Endothelial cell of umbilical vein (primary cell): ENCODE measurements at regions not wholly inside any gene's neighbourhood (a gene's known extent, or its start where the extent isn't known, plus 50 kb on each side); places are given as distances from the start of the nearest gene placed in this dataset.

Experiments
- BruUV-seq: library from RNA; stranded (reverse); fragments of 400-500 nt; replicated peaks from 2 replicates; lab custom pipeline; 2021; lab: Mats Ljungman, UMichigan
- CTCF ChIA-PET: fragments of 300-600, 350-600 bp; sonication (Branson Sonifier 250); formaldehyde crosslinking; loops from one replicate; lab custom pipeline; 2021; ENCODE audit warnings: antibody characterized with exemption, inconsistent platforms; lab: Charles Lee
- POLR2A ChIA-PET: fragments of 300-600, 350-600 bp; sonication (Branson Sonifier 250); formaldehyde crosslinking; loops from one replicate; lab custom pipeline; 2021; ENCODE audit warnings: antibody characterized with exemption, inconsistent platforms; lab: Charles Lee
- DNase-seq: peaks from one replicate; pipeline ENCODE4 v3.0.0-alpha.2; 2011; ENCODE audit warnings: low read depth, low spot score
- FAIRE-seq: peaks from 2 replicates; lab custom pipeline; 2011; peaks lifted over from hg19 to GRCh38; lab: Jason Lieb, UNC
- H2AFZ ChIP-seq: 2 replicates; pipeline ENCODE4 v1.6.0; 2012; ENCODE audit warnings: low read depth, low read length, control low read depth, inconsistent platforms
- H3K27ac ChIP-seq: 2 replicates; pipeline ENCODE4 v1.5.1; 2011; ENCODE audit warnings: low read depth, mild to moderate bottlenecking, control low read depth, low read length, moderate library complexity; ENCODE audit not compliant: insufficient read depth
- H3K27me3 ChIP-seq, 2 experiments: 2 replicates each; pipeline versions ENCODE4 v1.6.0 to v1.6.1; 2011; ENCODE audit warnings: low read length in 2 of 2, mixed read lengths in 1 of 2; ENCODE audit not compliant: control insufficient read depth in 2 of 2, insufficient read depth in 2 of 2
- H3K36me3 ChIP-seq, 2 experiments: 2 replicates in 1 of 2; 3 replicates in 1 of 2; pipeline ENCODE4 v1.5.1; 2011; ENCODE audit warnings: low read length in 2 of 2, mild to moderate bottlenecking in 1 of 2, moderate library complexity in 1 of 2; ENCODE audit not compliant: control insufficient read depth in 2 of 2, insufficient read depth in 2 of 2; ENCODE audit errors: extremely low read depth in 1 of 2
- H3K4me1 ChIP-seq: 3 replicates; pipeline ENCODE4 v1.5.1; 2011; ENCODE audit warnings: mild to moderate bottlenecking, low read length; ENCODE audit not compliant: control insufficient read depth, insufficient read depth; ENCODE audit errors: extremely low read depth
- H3K4me2 ChIP-seq: 2 replicates; pipeline ENCODE4 v1.6.1; 2011; ENCODE audit warnings: low read length, control low read depth, mixed read lengths; ENCODE audit not compliant: insufficient read depth
- H3K4me3 ChIP-seq, 3 experiments: fragments of 200-600 bp in 1 of 3; sonication (generic), shearing (Covaris generic) in 1 of 3; replicated peaks in 1 of 3; 2 replicates each; pipeline ENCODE4 v1.5.1; 2011 to 2016; ENCODE audit warnings: control low read depth in 3 of 3, low read length in 3 of 3, mild to moderate bottlenecking in 2 of 3, inconsistent platforms in 1 of 3, low read depth in 1 of 3, moderate library complexity in 1 of 3; ENCODE audit not compliant: insufficient read depth in 1 of 3
- H3K79me2 ChIP-seq: 2 replicates; pipeline ENCODE4 v1.6.0; 2012; ENCODE audit warnings: low read length, inconsistent platforms; ENCODE audit not compliant: control insufficient read depth, insufficient read depth
- H3K9ac ChIP-seq: replicated peaks from 2 replicates; pipeline ENCODE3; 2011; ENCODE audit warnings: low read length, control low read depth; ENCODE audit not compliant: insufficient read depth; ENCODE audit errors: extremely low read depth
- H3K9me1 ChIP-seq: replicated peaks from 3 replicates; pipeline ENCODE4 v1.6.0; 2011; ENCODE audit warnings: mild to moderate bottlenecking, low read length; ENCODE audit not compliant: control insufficient read depth, insufficient read depth; ENCODE audit errors: extremely low read depth
- H3K9me3 ChIP-seq: replicated peaks from 2 replicates; pipeline ENCODE4 v1.5.1; 2012; ENCODE audit warnings: low read length, inconsistent platforms; ENCODE audit not compliant: control insufficient read depth, insufficient read depth
- H4K20me1 ChIP-seq: replicated peaks from 2 replicates; pipeline ENCODE3; 2011; ENCODE audit warnings: mild to moderate bottlenecking, low read length; ENCODE audit not compliant: control insufficient read depth, insufficient read depth; ENCODE audit errors: extremely low read depth
- EZH2 ChIP-seq: IDR thresholded peaks from 2 replicates; pipeline ENCODE4 v1.6.1; 2012; ENCODE audit warnings: borderline replicate concordance, low read depth, mild to moderate bottlenecking, moderate library complexity, low read length, inconsistent platforms; ENCODE audit not compliant: severe bottlenecking
- FOS ChIP-seq: IDR thresholded peaks from 2 replicates; pipeline ENCODE4 v1.6.1; 2011; ENCODE audit warnings: mild to moderate bottlenecking, low read length, moderate library complexity, borderline replicate concordance; ENCODE audit not compliant: insufficient read depth
- GATA2 ChIP-seq: IDR thresholded peaks from 2 replicates; pipeline ENCODE4 v1.7.0; 2011; ENCODE audit warnings: low read depth, mild to moderate bottlenecking, moderate library complexity, mixed read lengths, low read length; ENCODE audit not compliant: insufficient read length, insufficient read depth
- JUN ChIP-seq: IDR thresholded peaks from 2 replicates; pipeline ENCODE4 v1.6.1; 2011; ENCODE audit warnings: borderline replicate concordance, low read depth; ENCODE audit not compliant: insufficient read length, insufficient read depth
- MAX ChIP-seq: IDR thresholded peaks from 2 replicates; pipeline ENCODE4 v1.6.1; 2011; ENCODE audit not compliant: insufficient read depth, insufficient read length
- MYC ChIP-seq: IDR thresholded peaks from one replicate; pipeline ENCODE4 v1.6.1; 2011; ENCODE audit warnings: mild to moderate bottlenecking, low read depth, low read length
- POLR2A ChIP-seq: IDR thresholded peaks from 2 replicates; pipeline ENCODE4 v1.6.1; 2012; ENCODE audit warnings: low read depth, mild to moderate bottlenecking, control low read depth, low read length
- POLR2AphosphoS5 ChIP-seq: IDR thresholded peaks from 2 replicates; pipeline ENCODE4 v1.6.1; 2012; ENCODE audit warnings: low read depth, mild to moderate bottlenecking, control low read depth, low read length, moderate library complexity; ENCODE audit not compliant: insufficient read depth
- dilution Hi-C: fragments of 300-500 bp; cut with MboI; formaldehyde crosslinking; loops from one replicate; pipeline ENCODE4 v1.15.0; 2019; ENCODE audit warnings: low sequenced_read_pairs; ENCODE audit not compliant: extremely low pct_ligation_motif_present
- intact Hi-C: fragments of 100-400 bp; cut with micrococcal nuclease; formaldehyde crosslinking; loops from one replicate; pipeline ENCODE4 v1.10.0; 2022
- TF ChIP-seq, protein P1 (sequence below), 2 donors: IDR thresholded peaks; 1 replicate in 1 of 2; 2 replicates in 1 of 2; pipeline ENCODE4 v1.5.1; 2011; ENCODE audit warnings: low read length in 2 of 2, mild to moderate bottlenecking in 2 of 2, moderate library complexity in 2 of 2, control low read depth in 1 of 2, inconsistent platforms in 1 of 2, low read depth in 1 of 2; ENCODE audit not compliant: insufficient read depth in 1 of 2; ENCODE audit errors: extremely low read depth in 1 of 2

GRCh38 chr14:30138567-30138966 is 210.9 kb upstream of the PRKD1 start:
- dilution Hi-C loops: no loop called here
- Histone ChIP-seq H2AFZ (no peak overlapping the region), H3K9me3 (no peaks in the 10 kb centered on the region), H3K36me3 (no peaks in the 10 kb centered on the region), H3K4me1 (no peaks in the 10 kb centered on the region), H3K4me2 (no peak overlapping the region), H3K9me1 (no peaks in the 10 kb centered on the region), H4K20me1 (no peaks in the 10 kb centered on the region), H3K27ac (no peak overlapping the region), H3K9ac (no peak overlapping the region), H3K4me3 (no peak overlapping the region), H3K79me2 (no peaks in the 10 kb centered on the region), H3K27me3 (no peaks in the 10 kb centered on the region)
- FAIRE-seq (no peak), DNase-seq (no peak)
- ChIA-PET POLR2A (no interaction called here), CTCF (no interaction called here)
- no TSS peak for BruUV-seq
- TF ChIP-seq GATA2 (no peak), POLR2AphosphoS5 (no peak), JUN (no peak)
- TF ChIP-seq, protein P1, sequence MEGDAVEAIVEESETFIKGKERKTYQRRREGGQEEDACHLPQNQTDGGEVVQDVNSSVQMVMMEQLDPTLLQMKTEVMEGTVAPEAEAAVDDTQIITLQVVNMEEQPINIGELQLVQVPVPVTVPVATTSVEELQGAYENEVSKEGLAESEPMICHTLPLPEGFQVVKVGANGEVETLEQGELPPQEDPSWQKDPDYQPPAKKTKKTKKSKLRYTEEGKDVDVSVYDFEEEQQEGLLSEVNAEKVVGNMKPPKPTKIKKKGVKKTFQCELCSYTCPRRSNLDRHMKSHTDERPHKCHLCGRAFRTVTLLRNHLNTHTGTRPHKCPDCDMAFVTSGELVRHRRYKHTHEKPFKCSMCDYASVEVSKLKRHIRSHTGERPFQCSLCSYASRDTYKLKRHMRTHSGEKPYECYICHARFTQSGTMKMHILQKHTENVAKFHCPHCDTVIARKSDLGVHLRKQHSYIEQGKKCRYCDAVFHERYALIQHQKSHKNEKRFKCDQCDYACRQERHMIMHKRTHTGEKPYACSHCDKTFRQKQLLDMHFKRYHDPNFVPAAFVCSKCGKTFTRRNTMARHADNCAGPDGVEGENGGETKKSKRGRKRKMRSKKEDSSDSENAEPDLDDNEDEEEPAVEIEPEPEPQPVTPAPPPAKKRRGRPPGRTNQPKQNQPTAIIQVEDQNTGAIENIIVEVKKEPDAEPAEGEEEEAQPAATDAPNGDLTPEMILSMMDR (IDR thresholded peaks at IDR 0.05; ENCODE audit: extremely low read depth in 1 of 2, insufficient read depth in 1 of 2, low read depth in 1 of 2, low read length in 2 of 2): no peak
- intact Hi-C loops: no loop called here

DNA sequence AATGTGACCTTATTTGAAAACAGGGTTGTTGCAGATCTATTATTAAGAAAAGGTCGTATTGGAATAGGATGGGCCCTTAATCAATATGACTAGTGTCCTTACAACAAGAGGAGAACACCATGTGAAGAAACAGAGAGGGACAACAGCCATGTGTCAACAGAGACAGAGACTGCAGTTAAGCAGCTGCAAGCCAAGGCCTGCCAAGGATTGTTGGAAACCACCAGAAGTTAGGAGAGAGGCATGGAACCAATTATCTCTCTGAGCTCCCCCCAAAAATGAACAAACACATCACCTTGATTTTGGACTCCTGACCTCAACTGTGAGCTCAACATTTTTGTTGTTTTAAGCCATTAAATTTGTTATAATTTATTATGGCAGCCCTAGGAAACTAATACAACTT is 214.6 kb upstream of the PRKD1 start:
- H3K79me2 ChIP-seq: no peaks in the 10 kb centered on the region
- DNase-seq: no peak
- no peak for FAIRE-seq
- H4K20me1 ChIP-seq: no peaks in the 10 kb centered on the region
- ChIA-PET POLR2A (no interaction called here), CTCF (interaction anchor here (0.9 kb wide), 1 partner anchor 473 kb away, joined by 3 read pairs; no protein-coding TSS in a partner anchor)
- H3K36me3 ChIP-seq: no peaks in the 10 kb centered on the region
- H3K4me1 ChIP-seq: no peaks in the 10 kb centered on the region
- no peak overlapping the region for H3K4me2 ChIP-seq
- no peaks in the 10 kb centered on the region for H3K27me3 ChIP-seq
- no peaks in the 10 kb centered on the region for H3K9me1 ChIP-seq
- intact Hi-C loops: no loop called here
- H2AFZ ChIP-seq: no peak overlapping the region
- H3K9ac ChIP-seq: no peak overlapping the region
- BruUV-seq: no TSS peak
- H3K4me3 ChIP-seq: no peak overlapping the region
- no peak for TF ChIP-seq POLR2AphosphoS5
- TF ChIP-seq GATA2: no peak
- no peak for TF ChIP-seq MYC
- TF ChIP-seq JUN: no peak
- TF ChIP-seq, protein P1 (IDR thresholded peaks at IDR 0.05; ENCODE audit: extremely low read depth in 1 of 2, insufficient read depth in 1 of 2, low read depth in 1 of 2, low read length in 2 of 2): no peak
- TF ChIP-seq POLR2A: no peak
- no peak for TF ChIP-seq EZH2
- TF ChIP-seq MAX: no peak
- no peak for TF ChIP-seq FOS
- H3K9me3 ChIP-seq: no peaks in the 10 kb centered on the region
- dilution Hi-C loops: no loop called here
- no peak overlapping the region for H3K27ac ChIP-seq
